T-helper 2 cell treated with Interferon-gamma antibody and Interleukin-4, amounts not matched to agents 5 μg/mL and 100 μg/mL, for 36 hours (primary cell): ENCODE measurements at regions not wholly inside any gene's neighbourhood (a gene's known extent, or its start where the extent isn't known, plus 50 kb on each side); places are given as distances from the start of the nearest gene placed in this dataset.

Experiments
- DNase-seq: peaks from one replicate; pipeline ENCODE4 v3.0.0; 2021; ENCODE audit warnings: low spot score
- H3K27ac Mint-ChIP-seq: one replicate; pipeline ENCODE4 v1.8.0; 2021; ENCODE audit warnings: mild to moderate bottlenecking, mixed read lengths
- H3K27me3 Mint-ChIP-seq: one replicate; pipeline ENCODE4 v1.8.0; 2021; ENCODE audit warnings: low read depth, mixed read lengths
- H3K36me3 Mint-ChIP-seq: one replicate; pipeline ENCODE4 v1.8.0; 2021; ENCODE audit warnings: low read depth, mixed read lengths
- H3K4me1 Mint-ChIP-seq: one replicate; pipeline ENCODE4 v1.8.0; 2021; ENCODE audit warnings: low read depth, mixed read lengths
- H3K4me3 Mint-ChIP-seq: one replicate; pipeline ENCODE4 v1.8.0; 2022; ENCODE audit warnings: mild to moderate bottlenecking, moderate library complexity, mixed read lengths
- H3K9me3 Mint-ChIP-seq: one replicate; pipeline ENCODE4 v1.8.0; 2021; ENCODE audit warnings: mixed read lengths

- Mint-ChIP-seq H3K27ac (no peak overlapping the region), H3K9me3 (no peaks in the 10 kb centered on the region), H3K36me3 (no peaks in the 10 kb centered on the region), H3K4me1 (no peaks in the 10 kb centered on the region), H3K4me3 (no peak overlapping the region), H3K27me3 (peaks cover 6% of the 10 kb centered on the region)
- DNase-seq, result no peak
These were observed 56.3 kb downstream of the SLC24A2 start for GRCh38 chr9:19732441-19732951.

DNA sequence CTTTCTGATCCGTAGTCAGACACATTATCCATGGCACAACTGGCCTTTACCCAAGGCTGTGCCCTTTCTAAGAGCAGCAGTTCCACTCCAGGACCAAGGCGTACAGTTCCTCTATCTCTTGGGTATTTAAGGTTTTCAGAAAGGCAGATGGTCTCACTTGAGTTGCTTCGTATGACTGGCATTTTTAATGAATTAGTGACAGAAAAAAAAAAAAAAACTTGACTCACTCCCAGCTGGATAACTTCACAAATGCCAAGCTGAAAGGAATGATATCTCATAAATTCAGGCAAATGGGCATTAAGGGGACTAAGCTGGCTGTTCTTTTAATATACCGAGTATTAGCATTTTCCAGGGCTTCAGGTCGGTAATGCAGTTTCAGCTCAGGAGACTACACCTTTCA, 60.7 kb downstream of the SLC24A2 start:
- no peak overlapping the region for H3K27ac Mint-ChIP-seq
- H3K36me3 Mint-ChIP-seq, result no peaks in the 10 kb centered on the region
- H3K4me1 Mint-ChIP-seq, result no peaks in the 10 kb centered on the region

DNA sequence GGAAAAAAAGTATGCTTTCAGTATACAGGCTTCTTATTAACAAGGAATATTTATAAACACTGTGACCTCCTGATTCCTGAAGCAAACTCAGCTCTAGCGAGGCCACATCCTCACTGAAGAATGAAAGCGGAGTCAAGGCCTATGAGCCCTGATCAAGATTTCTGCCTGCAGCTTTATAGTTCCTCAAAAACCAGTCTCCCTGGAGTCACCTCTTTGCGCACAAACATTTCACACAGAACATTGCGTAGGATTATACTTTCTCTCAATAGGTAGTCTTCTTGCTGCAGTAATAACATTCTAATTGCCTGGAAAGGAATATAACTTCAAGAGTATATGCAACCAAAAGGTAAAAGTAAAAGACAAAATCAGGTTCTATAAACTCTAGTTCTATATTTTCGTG, 62.9 kb downstream of the SLC24A2 start:
- Mint-ChIP-seq H3K27ac (no peak overlapping the region), H3K4me1 (no peaks in the 10 kb centered on the region), H3K9me3 (no peaks in the 10 kb centered on the region), H3K36me3 (no peaks in the 10 kb centered on the region), H3K4me3 (no peak overlapping the region), H3K27me3 (no peaks in the 10 kb centered on the region)
- DNase-seq, result no peak

More for the DNA sequence above, 60.7 kb downstream of the SLC24A2 start:
- H3K27me3 Mint-ChIP-seq, result peaks cover 2% of the 10 kb centered on the region
- H3K4me3 Mint-ChIP-seq, result no peak overlapping the region
- H3K9me3 Mint-ChIP-seq, result no peaks in the 10 kb centered on the region
- no peak for DNase-seq

DNA sequence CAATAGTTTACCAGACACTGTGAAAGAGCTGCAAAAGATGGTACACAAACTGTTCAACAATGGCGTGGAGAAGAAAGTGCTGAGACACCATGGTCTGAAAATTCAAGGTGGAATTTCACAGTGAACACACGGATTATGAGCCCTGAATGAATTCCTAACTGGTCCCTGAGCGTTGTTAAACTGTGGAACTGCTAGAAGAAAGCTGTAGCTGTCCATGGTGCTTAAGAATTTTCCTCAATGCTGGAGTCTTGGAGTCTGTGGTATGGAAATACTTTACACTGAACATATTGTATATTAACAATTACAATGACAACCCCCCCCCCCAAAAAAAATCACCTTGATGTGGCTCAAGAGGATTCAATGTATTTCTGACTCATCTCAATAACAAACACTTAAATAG, 68.5 kb downstream of the SLC24A2 start:
- Mint-ChIP-seq H3K9me3 (no peaks in the 10 kb centered on the region), H3K4me3 (no peak overlapping the region), H3K36me3 (no peaks in the 10 kb centered on the region), H3K27ac (no peak overlapping the region), H3K4me1 (no peaks in the 10 kb centered on the region), H3K27me3 (peaks cover 5% of the 10 kb centered on the region)
- no peak for DNase-seq

- no peaks in the 10 kb centered on the region for H3K36me3 Mint-ChIP-seq
- DNase-seq, result no peak
- no peaks in the 10 kb centered on the region for H3K9me3 Mint-ChIP-seq
- H3K4me3 Mint-ChIP-seq, result no peak overlapping the region
- H3K27me3 Mint-ChIP-seq, result no peaks in the 10 kb centered on the region
- no peaks in the 10 kb centered on the region for H3K4me1 Mint-ChIP-seq
- no peak overlapping the region for H3K27ac Mint-ChIP-seq
These were observed 85.1 kb downstream of the SLC24A2 start for GRCh38 chr9:19703702-19704101.

- no peak overlapping the region for H3K4me3 Mint-ChIP-seq
- no peaks in the 10 kb centered on the region for H3K27me3 Mint-ChIP-seq
- H3K27ac Mint-ChIP-seq, result no peak overlapping the region
These were observed 86.8 kb downstream of the SLC24A2 start for GRCh38 chr9:19701991-19702390.

GRCh38 chr9:19701274-19701673, 87.6 kb downstream of the SLC24A2 start:
- no peaks in the 10 kb centered on the region for H3K27me3 Mint-ChIP-seq
- no peak overlapping the region for H3K27ac Mint-ChIP-seq
- DNase-seq, result no peak
- no peak overlapping the region for H3K4me3 Mint-ChIP-seq
- H3K9me3 Mint-ChIP-seq, result no peaks in the 10 kb centered on the region
- no peaks in the 10 kb centered on the region for H3K4me1 Mint-ChIP-seq
- no peaks in the 10 kb centered on the region for H3K36me3 Mint-ChIP-seq

More at GRCh38 chr9:19701991-19702390, 86.8 kb downstream of the SLC24A2 start:
- no peaks in the 10 kb centered on the region for H3K9me3 Mint-ChIP-seq
- no peaks in the 10 kb centered on the region for H3K36me3 Mint-ChIP-seq
- DNase-seq, result no peak
- H3K4me1 Mint-ChIP-seq, result no peaks in the 10 kb centered on the region

DNA sequence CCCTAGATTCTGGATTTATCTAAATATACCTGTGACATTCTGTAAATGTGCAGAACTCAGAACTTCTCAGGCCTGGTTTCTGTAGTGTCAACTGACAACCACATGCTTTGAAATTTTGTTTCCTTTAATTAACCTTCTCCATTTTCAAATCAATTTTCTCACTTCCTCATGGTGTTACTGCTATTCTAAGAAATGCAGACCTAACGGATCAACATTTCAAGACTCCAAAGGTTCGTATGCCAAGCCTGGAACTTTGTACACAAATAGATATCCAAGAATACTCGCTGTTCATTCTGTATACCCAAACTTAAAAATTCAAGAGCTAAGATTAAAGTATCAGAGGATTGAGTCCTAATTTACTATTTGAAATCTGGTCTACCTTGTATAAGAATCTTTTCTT, 88.1 kb downstream of the SLC24A2 start:
- Mint-ChIP-seq H3K36me3 (no peaks in the 10 kb centered on the region), H3K9me3 (no peaks in the 10 kb centered on the region), H3K4me1 (no peaks in the 10 kb centered on the region), H3K4me3 (no peak overlapping the region), H3K27me3 (no peaks in the 10 kb centered on the region), H3K27ac (no peak overlapping the region)
- DNase-seq, result no peak

DNA sequence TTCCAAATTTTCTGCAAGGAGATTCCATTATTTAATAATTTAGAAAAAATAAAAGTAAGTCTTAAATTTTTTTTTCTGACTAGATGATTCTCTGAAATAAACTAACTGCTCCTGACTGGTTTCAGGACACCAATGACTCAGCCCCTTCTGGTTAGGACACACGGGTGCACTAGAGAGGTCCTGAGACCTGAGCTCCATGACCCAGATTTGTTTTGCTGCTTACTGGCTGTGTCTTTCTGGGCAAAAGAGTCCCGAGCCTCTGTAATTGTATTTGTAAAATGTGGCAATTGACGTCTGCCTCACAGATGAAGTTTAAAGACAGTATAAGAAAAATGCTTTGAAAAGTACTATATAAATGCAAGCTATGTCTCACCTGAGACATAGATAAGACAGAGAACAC, 89.1 kb downstream of the SLC24A2 start:
- Mint-ChIP-seq H3K9me3 (no peaks in the 10 kb centered on the region), H3K36me3 (no peaks in the 10 kb centered on the region), H3K27me3 (no peaks in the 10 kb centered on the region), H3K27ac (no peak overlapping the region), H3K4me1 (no peaks in the 10 kb centered on the region), H3K4me3 (no peak overlapping the region)
- DNase-seq, result no peak

- no peak for DNase-seq
- H3K27me3 Mint-ChIP-seq, result no peaks in the 10 kb centered on the region
- H3K4me3 Mint-ChIP-seq, result no peak overlapping the region
- no peaks in the 10 kb centered on the region for H3K9me3 Mint-ChIP-seq
- no peak overlapping the region for H3K27ac Mint-ChIP-seq
- H3K36me3 Mint-ChIP-seq, result no peaks in the 10 kb centered on the region
- H3K4me1 Mint-ChIP-seq, result no peaks in the 10 kb centered on the region
These were observed 89.9 kb downstream of the SLC24A2 start for GRCh38 chr9:19698960-19699359.

DNA sequence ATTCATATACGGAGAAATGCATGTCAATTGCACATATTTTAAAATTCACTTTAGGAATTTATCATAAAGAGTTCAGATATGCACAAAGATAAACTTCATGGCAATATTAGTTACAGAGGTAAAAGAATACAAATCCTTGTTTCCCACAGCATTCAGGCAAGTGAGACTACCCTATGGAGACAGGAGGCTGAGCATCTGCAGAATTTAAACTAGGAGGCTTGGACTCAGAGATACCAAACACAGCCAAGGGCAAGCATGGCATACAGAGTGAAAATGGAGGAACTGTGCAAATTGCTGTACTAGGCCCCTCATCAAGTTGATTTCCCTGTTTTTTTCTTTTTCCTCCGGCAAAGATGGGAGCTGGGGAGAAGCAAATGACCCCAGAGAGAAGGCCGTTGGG, 94.2 kb downstream of the SLC24A2 start:
- no peak overlapping the region for H3K27ac Mint-ChIP-seq
- no peak for DNase-seq
- H3K36me3 Mint-ChIP-seq, result no peaks in the 10 kb centered on the region

DNA sequence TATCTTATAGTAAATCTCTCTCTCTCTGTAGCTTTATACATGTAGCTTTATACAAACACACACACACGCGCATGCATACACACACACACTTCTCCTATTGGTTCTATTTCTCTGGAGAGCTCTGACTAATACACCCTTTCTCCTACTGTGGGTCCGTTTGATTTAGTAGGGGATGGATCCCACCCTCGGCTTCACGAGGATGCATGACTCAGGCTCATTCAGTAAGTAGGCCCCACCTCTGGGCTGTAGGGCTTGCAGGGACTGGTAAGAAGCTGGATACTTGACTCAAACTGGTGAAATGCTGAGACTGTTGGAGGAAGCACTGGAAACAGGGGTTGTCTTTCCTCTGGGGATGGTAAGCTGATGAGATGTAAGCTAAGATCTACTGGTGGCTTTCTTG, 98.7 kb downstream of the SLC24A2 start:
- no peak for DNase-seq
- no peaks in the 10 kb centered on the region for H3K27me3 Mint-ChIP-seq
- H3K9me3 Mint-ChIP-seq, result peaks cover 18% of the 10 kb centered on the region
- H3K4me3 Mint-ChIP-seq, result no peak overlapping the region
- H3K4me1 Mint-ChIP-seq, result no peaks in the 10 kb centered on the region
- H3K36me3 Mint-ChIP-seq, result no peaks in the 10 kb centered on the region
- H3K27ac Mint-ChIP-seq, result no peak overlapping the region

More for the DNA sequence above, 94.2 kb downstream of the SLC24A2 start:
- Mint-ChIP-seq H3K27me3 (no peaks in the 10 kb centered on the region), H3K4me1 (no peaks in the 10 kb centered on the region), H3K4me3 (no peak overlapping the region), H3K9me3 (no peaks in the 10 kb centered on the region)

DNA sequence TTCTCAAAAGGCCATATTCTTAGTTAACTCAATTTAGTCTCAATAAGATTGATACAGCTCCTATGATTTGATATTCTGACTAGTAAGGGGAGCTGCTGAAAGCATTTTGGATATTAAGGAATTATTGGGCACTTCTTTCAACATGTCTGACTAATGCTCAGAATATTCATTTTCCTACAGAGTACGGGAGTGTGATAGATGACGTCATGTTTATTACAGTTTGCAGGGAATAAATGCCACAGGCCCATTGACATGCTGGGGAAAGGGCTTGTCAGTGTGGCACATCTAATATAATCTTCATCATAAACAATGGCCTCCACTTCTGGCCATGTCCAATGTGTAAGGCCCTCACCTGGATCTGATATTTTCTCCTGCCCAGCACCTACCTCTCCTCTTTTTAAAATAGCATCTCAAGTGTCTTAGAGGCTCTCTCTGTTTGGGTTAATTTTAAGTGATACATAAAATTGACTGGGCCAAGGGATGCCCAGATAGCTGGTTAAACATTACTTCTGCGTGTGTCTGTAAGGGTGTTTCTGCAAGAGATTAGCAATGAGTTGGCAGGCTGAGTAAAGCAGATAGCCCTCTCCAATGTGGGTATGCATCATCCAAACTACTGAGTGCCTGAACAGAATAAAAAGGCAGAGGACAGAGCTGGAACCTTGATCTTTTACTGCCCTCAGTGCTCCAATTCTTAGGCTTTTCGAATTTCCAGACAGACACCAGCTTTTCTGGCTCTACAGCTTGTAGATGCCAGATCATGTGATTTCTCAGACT, 99.3 kb downstream of the SLC24A2 start:
- H3K27me3 Mint-ChIP-seq, result no peaks in the 10 kb centered on the region
- no peak for DNase-seq
- H3K36me3 Mint-ChIP-seq, result no peaks in the 10 kb centered on the region
- H3K27ac Mint-ChIP-seq, result no peak overlapping the region
- no peaks in the 10 kb centered on the region for H3K4me1 Mint-ChIP-seq
- peaks cover 23% of the 10 kb centered on the region for H3K9me3 Mint-ChIP-seq
- H3K4me3 Mint-ChIP-seq, result no peak overlapping the region

DNA sequence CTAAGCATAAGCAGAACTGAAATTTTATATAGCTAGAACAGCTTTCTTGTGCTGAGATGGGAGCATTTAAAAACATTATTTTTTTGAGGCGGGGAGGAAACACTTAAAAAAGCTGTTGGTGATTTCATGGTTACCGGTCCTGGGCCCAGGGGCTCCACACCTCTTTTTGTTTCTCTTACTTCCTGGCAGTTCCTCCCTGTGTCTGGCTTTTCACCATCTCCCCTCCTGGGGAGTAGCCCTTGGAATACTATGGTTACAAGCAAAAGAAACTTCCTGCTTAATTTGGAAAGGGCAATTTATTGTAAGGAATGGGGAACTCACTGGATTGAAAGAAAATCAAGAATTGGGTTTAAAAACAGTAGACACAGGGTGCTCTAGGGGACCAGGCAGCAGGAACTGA, 105.1 kb downstream of the SLC24A2 start:
- Mint-ChIP-seq H3K4me3 (no peak overlapping the region), H3K36me3 (no peaks in the 10 kb centered on the region), H3K9me3 (peaks cover 27% of the 10 kb centered on the region), H3K4me1 (no peaks in the 10 kb centered on the region), H3K27me3 (peaks cover 5% of the 10 kb centered on the region), H3K27ac (no peak overlapping the region)
- no peak for DNase-seq

DNA sequence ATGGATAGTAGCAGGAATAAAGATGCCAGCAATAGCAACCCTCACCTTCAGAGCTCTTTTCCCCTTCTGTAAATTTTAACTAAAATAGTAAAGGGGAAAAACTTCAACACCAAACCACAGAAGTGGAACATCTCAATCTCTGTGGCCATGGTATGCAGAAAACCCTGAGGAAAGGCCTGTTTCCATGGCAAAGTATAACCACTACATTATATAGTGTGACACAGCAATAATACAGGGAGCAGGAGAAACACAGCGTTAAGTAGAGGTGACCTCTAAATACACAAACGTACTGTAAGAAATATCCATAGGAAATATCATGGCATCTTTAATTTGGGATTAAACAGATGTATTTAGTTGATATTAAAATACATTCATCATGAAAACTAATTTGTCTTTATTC, 106.4 kb downstream of the SLC24A2 start:
- no peak for DNase-seq
- H3K4me3 Mint-ChIP-seq, result no peak overlapping the region
- H3K36me3 Mint-ChIP-seq, result no peaks in the 10 kb centered on the region
- H3K9me3 Mint-ChIP-seq, result peaks cover 27% of the 10 kb centered on the region
- no peak overlapping the region for H3K27ac Mint-ChIP-seq
- no peaks in the 10 kb centered on the region for H3K4me1 Mint-ChIP-seq
- peaks cover 5% of the 10 kb centered on the region for H3K27me3 Mint-ChIP-seq
